ENCODE measurements at regions not wholly inside any gene's neighbourhood (a gene's known extent, or its start where the extent isn't known, plus 50 kb on each side); places are given as distances from the start of the nearest gene placed in this dataset.

GRCh38 chr11:116697011-116697410, 75.8 kb downstream of the BUD13 start:
- Histone ChIP-seq H4K20me1 (ENCODE audit: insufficient read depth) (no peaks in the 10 kb centered on the region), H3K4me3 (ENCODE audit: low read depth in 2 of 2, low read length in 1 of 2) (no peak overlapping the region), H3K27ac (ENCODE audit: low read depth in 2 of 2, low read length in 1 of 2) (no peak overlapping the region), H3K36me3 (replicated peaks in 1 of 2; ENCODE audit: control insufficient read depth in 1 of 2, insufficient read depth in 2 of 2, low read length in 1 of 2) (no peaks in the 10 kb centered on the region), H2AFZ (ENCODE audit: low read depth) (no peak overlapping the region), H3K9ac (no peak overlapping the region), H3K9me3 (no peaks in the 10 kb centered on the region), H3F3A (replicated peaks; ENCODE audit: insufficient read depth) (no peaks in the 10 kb centered on the region), H3K4me2 (no peak overlapping the region), H3K27me3 (ENCODE audit: insufficient read depth) (no peaks in the 10 kb centered on the region), H3K79me2 (ENCODE audit: insufficient read depth) (no peaks in the 10 kb centered on the region), H3K4me1 (ENCODE audit: control insufficient read depth in 1 of 2, insufficient read depth in 2 of 2, low read depth in 1 of 2, low read length in 1 of 2) (peaks cover 0 to 12% of the 10 kb centered on the region in 2 experiments; a peak in 1 of 4 replicates), H3K9me2 (no peaks in the 10 kb centered on the region)
- 42% methylated on average over 4 of the region's 4 CpGs for WGBS (ENCODE audit: low lambda C conversion rate)
- ChIA-PET POLR2A (no interaction called here), CTCF (interaction anchor here (1.2 to 1.4 kb wide), 2 partner anchors 46 to 1190 kb away, joined by 3 read pairs; no protein-coding TSS in a partner anchor)
- no peak for DNase-seq
- no peak for TF ChIP-seq CTCF (IDR thresholded peaks at IDR 0.05)
- TF ChIP-seq NFIC (IDR thresholded peaks at IDR 0.05; ENCODE audit: borderline replicate concordance), result no peak
- no peak for TF ChIP-seq CHD2 (IDR thresholded peaks at IDR 0.05; ENCODE audit: low read length, partially characterized antibody)
- TF ChIP-seq ELF1 (IDR thresholded peaks at IDR 0.05), result no peak

- ChIA-PET CTCF (interaction anchor here (1.2 to 1.6 kb wide), 3 partner anchors 36 to 1190 kb away, joined by 3 to 6 read pairs (median 3); no protein-coding TSS in a partner anchor), POLR2A (no interaction called here)
- DNase-seq, result peak; percentile 21
These were observed 76.3 kb downstream of the BUD13 start for GRCh38 chr11:116696381-116696941.

GRCh38 chr11:116695657-116696254, 77.0 kb downstream of the BUD13 start:
- Histone ChIP-seq H3K27me3 (ENCODE audit: insufficient read depth) (no peaks in the 10 kb centered on the region), H3F3A (replicated peaks; ENCODE audit: insufficient read depth) (no peaks in the 10 kb centered on the region), H3K27ac (ENCODE audit: low read depth in 2 of 2, low read length in 1 of 2) (no peak overlapping the region), H3K36me3 (replicated peaks in 1 of 2; ENCODE audit: control insufficient read depth in 1 of 2, insufficient read depth in 2 of 2, low read length in 1 of 2) (no peaks in the 10 kb centered on the region), H3K79me2 (ENCODE audit: insufficient read depth) (no peaks in the 10 kb centered on the region), H3K4me2 (no peak overlapping the region), H3K9me2 (no peaks in the 10 kb centered on the region), H3K4me1 (ENCODE audit: control insufficient read depth in 1 of 2, insufficient read depth in 2 of 2, low read depth in 1 of 2, low read length in 1 of 2) (peaks cover 0 to 7% of the 10 kb centered on the region in 2 experiments; a peak in 1 of 4 replicates), H3K9me3 (no peaks in the 10 kb centered on the region), H4K20me1 (ENCODE audit: insufficient read depth) (no peaks in the 10 kb centered on the region), H3K9ac (no peak overlapping the region), H3K4me3 (ENCODE audit: low read depth in 2 of 2, low read length in 1 of 2) (no peak overlapping the region), H2AFZ (ENCODE audit: low read depth) (no peak overlapping the region)
- ChIA-PET POLR2A (no interaction called here), CTCF (interaction anchor here (1.6 to 1.7 kb wide), 2 partner anchors 37 to 479 kb away, joined by 5 to 6 read pairs; no protein-coding TSS in a partner anchor)
- no peak for DNase-seq
- no peak for TF ChIP-seq MAX (IDR thresholded peaks at IDR 0.05; ENCODE audit: low read depth)
- no peak for TF ChIP-seq EP300 (IDR thresholded peaks at IDR 0.05; ENCODE audit: borderline replicate concordance in 1 of 2, low read depth in 1 of 2, low read length in 1 of 2)
- no peak for TF ChIP-seq NRF1 (IDR thresholded peaks at IDR 0.05; ENCODE audit: low read depth, low read length)
- no peak for TF ChIP-seq ZBTB33 (IDR thresholded peaks at IDR 0.05; ENCODE audit: borderline replicate concordance, low read depth)
- TF ChIP-seq REST (IDR thresholded peaks at IDR 0.05; ENCODE audit: low read depth, low read length), result no peak
- no peak for TF ChIP-seq MXI1 (IDR thresholded peaks at IDR 0.05; ENCODE audit: low read depth, low read length)

More at GRCh38 chr11:116696381-116696941, 76.3 kb downstream of the BUD13 start:
- Histone ChIP-seq H2AFZ (ENCODE audit: low read depth) (no peak overlapping the region), H3K79me2 (ENCODE audit: insufficient read depth) (no peaks in the 10 kb centered on the region), H3K27ac (ENCODE audit: low read depth in 2 of 2, low read length in 1 of 2) (no peak overlapping the region), H3K4me1 (ENCODE audit: control insufficient read depth in 1 of 2, insufficient read depth in 2 of 2, low read depth in 1 of 2, low read length in 1 of 2) (peaks cover 0 to 7% of the 10 kb centered on the region in 2 experiments; a peak in 1 of 4 replicates), H4K20me1 (ENCODE audit: insufficient read depth) (no peaks in the 10 kb centered on the region), H3K36me3 (replicated peaks in 1 of 2; ENCODE audit: control insufficient read depth in 1 of 2, insufficient read depth in 2 of 2, low read length in 1 of 2) (no peaks in the 10 kb centered on the region), H3K4me2 (no peak overlapping the region), H3K27me3 (ENCODE audit: insufficient read depth) (no peaks in the 10 kb centered on the region), H3F3A (replicated peaks; ENCODE audit: insufficient read depth) (no peaks in the 10 kb centered on the region), H3K4me3 (ENCODE audit: low read depth in 2 of 2, low read length in 1 of 2) (no peak overlapping the region), H3K9me3 (no peaks in the 10 kb centered on the region), H3K9me2 (no peaks in the 10 kb centered on the region), H3K9ac (no peak overlapping the region)
- TF ChIP-seq CHD2 (IDR thresholded peaks at IDR 0.05; ENCODE audit: low read length, partially characterized antibody), result no peak
- no peak for TF ChIP-seq RXRA (IDR thresholded peaks at IDR 0.05; ENCODE audit: borderline replicate concordance, low read depth)
- no peak for TF ChIP-seq FOXM1 (IDR thresholded peaks at IDR 0.05; ENCODE audit: low read depth)
- 61% methylated on average over 11 of the region's 11 CpGs for WGBS (ENCODE audit: low lambda C conversion rate)

Measured in SK-N-SH (cell line).